IPS-18c (cell line): ENCODE measurements at regions not wholly inside any gene's neighbourhood (a gene's known extent, or its start where the extent isn't known, plus 50 kb on each side); places are given as distances from the start of the nearest gene placed in this dataset.

Source experiments
- H3K4me3 ChIP-seq: 2 replicates; pipeline ENCODE4 v1.7.0; 2013; ENCODE audit warnings: low read depth, mild to moderate bottlenecking, low read length, moderate library complexity; ENCODE audit not compliant: insufficient read depth
- H3K9me3 ChIP-seq: one replicate; pipeline ENCODE4 v1.6.1; 2013; ENCODE audit warnings: mild to moderate bottlenecking, low read length, moderate library complexity; ENCODE audit not compliant: control insufficient read depth, insufficient read depth

DNA sequence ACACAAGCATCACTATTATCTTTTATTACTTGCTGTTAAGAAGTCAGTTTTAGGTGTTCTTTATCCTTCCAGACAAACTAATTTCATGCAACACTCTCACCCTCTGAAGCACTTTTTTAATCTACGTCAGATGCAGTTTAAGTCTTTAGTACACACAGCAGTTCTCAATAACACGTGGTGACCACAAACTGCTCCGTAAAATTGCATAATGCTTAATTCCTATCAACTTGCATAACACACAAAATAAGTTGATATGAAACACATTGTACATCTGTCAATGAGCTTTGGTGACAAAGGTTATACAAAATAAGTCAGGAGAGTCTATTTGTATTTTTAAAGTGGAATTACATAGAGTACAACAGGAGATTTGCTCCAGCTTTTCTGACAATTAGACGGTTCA, 140.9 kb upstream of the ETS2 start:
- H3K4me3 ChIP-seq, result no peak overlapping the region
- H3K9me3 ChIP-seq, result no peaks in the 10 kb centered on the region

DNA sequence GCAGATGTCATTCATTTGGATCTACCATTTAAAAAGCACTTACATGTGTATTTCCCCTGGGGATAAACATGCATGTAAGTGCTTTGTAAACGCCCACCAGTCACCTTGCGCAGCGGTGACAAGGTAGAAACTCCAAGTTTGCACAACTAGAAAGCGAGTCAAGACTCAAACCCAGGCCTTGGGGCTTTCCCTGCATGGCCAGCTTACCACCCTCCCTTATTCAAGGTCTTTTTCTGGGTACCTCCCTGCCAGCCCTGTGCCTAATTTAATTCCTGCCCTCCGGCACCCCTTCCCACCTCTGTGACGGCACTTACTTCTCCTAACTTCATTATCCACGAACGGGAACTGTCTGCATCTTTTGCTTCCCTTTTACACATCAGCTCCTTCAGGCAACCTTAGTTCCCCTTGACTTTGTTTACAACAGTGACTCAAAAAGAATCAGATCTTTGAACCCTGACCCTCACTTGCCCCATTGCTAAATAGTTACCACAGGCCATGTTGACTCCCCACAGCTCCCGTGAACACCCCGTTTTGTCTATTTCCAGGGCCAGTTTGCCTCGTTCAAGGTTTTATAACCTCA, 138.3 kb upstream of the ETS2 start:
- Histone ChIP-seq H3K4me3 (no peak overlapping the region), H3K9me3 (no peaks in the 10 kb centered on the region)

DNA sequence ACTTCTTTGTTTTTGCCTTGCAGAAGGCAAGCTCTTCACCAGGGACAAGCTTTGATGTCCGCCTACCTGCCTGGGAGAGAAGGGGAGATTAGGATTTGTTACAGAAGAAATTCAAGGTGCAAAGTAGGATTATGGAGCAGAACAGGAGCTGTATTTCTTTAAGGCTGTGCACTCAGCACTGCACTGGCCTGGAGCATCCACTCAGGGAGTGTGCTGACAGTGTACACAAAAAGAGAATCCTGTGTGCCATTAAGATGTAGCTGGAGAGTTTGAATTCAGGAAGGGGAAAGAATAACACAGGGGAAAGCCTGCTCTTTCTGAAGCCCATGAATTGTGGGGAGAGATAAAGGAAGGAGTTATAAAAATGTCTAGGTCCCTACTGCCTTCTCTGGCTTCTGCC, 137.7 kb upstream of the ETS2 start:
- Histone ChIP-seq H3K9me3 (no peaks in the 10 kb centered on the region), H3K4me3 (no peak overlapping the region)

DNA sequence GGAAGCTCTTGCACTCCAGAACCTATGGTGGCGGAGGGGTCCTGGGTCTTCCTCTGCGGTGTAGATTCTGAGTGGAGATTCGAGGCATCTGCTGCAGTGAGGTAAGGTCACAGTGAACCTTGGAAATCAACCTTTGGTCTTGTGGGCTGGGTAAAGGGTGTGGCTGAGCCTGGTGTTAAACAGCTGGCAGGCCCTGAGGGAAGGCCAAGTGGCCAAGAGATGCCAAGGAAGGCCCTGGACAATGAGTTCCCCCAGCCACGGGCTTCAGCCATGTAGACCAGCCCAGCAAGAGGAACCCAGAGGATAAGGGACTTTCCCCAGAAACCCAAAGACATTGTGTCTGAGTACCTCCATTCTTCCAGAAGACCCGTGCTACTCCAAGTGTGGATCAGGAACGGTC, 137.2 kb upstream of the ETS2 start:
- H3K9me3 ChIP-seq, result no peaks in the 10 kb centered on the region
- H3K4me3 ChIP-seq, result no peak overlapping the region

DNA sequence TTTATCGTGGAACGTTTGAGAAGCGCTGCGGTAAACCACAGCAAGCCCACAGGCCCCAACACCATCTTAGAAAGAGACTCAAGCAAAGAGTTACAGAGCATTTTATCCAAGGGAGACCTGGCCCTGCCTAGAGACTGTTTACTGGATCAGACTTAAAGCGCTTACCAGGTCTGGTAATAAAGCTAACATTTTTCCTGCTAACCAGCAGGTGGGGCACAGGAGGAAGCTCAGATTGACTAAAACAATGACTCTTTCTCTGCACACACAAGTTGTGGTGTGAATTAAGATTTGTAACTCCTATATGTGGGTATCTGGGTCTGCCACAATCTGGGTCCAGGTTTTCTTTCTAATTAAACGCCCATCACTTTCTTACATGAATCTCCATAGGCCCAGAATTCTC, 136.5 kb upstream of the ETS2 start:
- H3K9me3 ChIP-seq, result no peaks in the 10 kb centered on the region

DNA sequence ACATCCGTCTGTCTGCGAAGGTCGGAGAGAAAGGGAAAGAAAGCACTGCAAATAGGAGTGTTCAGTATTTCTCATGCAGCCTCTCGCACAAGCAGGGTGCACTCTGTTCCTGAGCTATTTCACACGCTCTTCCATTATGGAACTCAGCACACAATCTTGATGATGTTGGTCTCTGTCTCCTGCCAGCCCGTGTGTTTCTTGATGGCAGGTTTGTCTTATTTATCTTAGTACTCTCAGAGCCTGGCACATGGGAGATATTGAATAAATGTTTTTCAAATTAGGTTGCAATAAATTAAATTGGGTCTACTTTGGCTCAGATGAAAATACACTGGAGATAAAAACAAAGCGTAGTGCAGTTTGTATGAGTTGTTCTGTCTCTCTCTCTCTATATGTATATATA, 134.9 kb upstream of the ETS2 start:
- H3K4me3 ChIP-seq, result no peak overlapping the region
- H3K9me3 ChIP-seq, result no peaks in the 10 kb centered on the region

More for the DNA sequence above, 136.5 kb upstream of the ETS2 start:
- no peak overlapping the region for H3K4me3 ChIP-seq

DNA sequence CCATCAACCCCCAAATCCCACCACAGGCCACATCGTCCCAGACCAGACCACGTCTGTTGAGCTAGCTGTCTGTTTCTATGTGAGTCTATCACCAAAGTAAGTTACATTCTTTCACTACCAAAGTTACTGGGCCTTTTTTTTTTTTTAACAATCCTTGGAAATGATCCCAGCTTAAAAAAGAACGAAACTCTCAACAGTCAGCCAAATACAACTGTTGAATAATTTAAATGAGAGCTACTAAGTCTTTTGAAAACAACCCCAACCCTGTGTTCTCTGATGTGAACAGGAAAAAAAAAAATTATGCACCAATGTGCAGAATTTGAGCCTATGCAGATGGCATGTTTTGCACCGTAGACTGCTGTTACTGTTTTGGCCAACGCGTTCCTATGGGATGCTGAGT, 134.0 kb upstream of the ETS2 start:
- Histone ChIP-seq H3K4me3 (no peak overlapping the region), H3K9me3 (no peaks in the 10 kb centered on the region)

DNA sequence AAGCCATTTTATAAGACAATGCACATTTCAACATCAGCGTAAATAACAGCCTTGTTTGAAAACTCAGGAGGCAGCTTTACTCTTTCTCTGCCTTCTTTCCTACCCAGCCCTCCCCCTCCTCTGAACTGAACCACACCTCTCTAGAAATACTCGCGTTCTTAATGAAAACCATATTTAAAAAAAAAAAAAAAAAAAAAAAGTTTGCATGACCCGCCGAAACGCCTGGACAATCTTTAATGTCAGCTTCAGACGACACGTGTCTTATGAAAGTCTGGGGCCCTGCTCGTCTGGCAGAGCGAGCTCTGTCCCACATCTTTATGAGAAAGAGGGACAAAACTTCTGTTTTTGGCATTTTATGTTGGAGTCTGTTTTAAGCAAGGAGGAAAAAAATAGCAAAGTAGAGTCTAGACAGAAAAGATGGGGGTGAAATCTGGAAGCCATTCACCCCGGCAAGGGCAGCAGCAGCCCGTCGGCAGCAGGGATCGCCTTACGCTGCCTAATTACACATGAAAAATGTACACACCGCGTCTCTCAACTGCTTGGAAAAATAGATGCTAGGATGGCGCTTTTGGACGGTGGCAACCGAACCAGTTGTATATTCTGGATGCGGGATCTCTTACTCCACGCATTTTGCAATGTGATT, 130.4 kb upstream of the ETS2 start:
- no peak overlapping the region for H3K4me3 ChIP-seq
- H3K9me3 ChIP-seq, result no peaks in the 10 kb centered on the region

DNA sequence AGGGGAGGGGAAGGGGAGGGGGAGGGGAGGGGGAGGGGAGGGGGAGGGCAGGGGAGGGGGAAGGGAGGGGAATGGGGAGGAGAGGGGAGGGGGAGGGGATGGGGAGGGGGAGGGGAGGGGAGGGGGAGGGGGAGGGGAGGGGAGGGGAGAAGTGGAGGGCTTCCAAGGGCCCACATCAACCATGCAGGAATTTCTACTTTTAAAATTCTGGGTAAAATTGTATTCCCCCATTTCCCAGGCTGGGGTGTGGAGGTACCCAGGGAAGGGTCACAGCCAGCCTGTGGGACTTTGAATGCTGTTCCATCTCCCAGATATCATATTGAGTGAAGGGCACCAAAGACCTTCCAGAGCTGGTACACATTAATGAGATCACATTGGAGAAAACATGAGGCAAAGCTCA, 126.9 kb upstream of the ETS2 start:
- H3K9me3 ChIP-seq, result no peaks in the 10 kb centered on the region
- H3K4me3 ChIP-seq, result no peak overlapping the region

DNA sequence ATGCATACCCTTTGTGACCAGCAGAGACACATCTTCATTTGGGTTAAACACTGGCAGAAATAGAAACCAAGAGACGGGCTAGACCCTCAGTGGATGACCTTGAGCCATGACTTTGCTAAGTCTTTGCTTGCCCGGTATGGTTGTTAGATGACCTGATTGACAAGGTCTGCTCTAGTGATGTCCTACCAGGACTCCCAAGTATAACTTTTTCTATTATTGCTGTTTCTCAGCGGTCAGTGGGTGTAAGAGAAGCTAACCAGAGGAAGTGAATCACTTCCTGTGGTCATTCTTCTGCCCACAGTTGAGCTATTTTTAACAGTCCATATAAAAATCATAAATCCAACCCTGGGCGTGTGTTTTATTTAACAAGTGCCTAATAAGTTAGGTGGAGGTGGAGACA, 126.2 kb upstream of the ETS2 start:
- peaks cover under 1% of the 10 kb centered on the region for H3K9me3 ChIP-seq
- no peak overlapping the region for H3K4me3 ChIP-seq

DNA sequence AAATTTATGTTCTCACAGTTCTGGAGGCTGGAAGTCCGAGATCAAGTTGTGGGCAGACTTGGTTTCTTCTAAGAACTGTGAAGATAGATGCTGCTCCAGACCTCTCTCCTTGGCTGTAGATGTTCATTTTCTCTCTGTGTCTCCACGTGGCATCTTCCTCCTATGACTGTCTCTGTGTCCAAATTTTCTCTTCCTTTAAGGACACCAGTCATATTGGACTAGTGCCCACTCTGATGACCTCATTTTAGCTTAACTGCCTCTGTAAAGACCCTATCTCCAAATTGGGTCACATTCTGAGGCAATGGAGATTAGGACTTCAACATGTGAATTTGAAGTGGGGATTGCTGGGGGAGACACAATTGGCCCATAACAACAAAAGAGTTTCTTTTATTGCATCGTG, 125.3 kb upstream of the ETS2 start:
- H3K9me3 ChIP-seq, result peaks cover 3% of the 10 kb centered on the region
- no peak overlapping the region for H3K4me3 ChIP-seq

DNA sequence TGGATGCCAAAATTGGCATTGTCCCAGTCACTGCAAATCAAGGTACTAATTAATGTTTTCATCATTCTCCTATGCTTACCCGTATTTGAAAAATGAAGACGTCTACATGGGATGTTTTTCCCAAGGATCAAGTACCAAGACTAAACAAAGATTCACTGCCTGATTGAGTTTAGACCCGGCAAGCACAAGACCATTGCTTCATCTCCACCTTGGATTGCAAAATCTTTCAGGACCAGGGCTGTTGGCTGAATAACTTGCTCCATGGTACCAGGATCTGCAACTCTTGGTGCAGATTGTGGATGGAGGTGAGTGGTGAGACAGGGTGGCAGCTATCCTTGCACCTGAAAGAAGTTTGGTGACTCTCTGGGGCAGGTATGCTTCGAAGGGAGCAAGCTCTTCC, 122.5 kb upstream of the ETS2 start:
- Histone ChIP-seq H3K4me3 (no peak overlapping the region), H3K9me3 (peaks cover 3% of the 10 kb centered on the region)

DNA sequence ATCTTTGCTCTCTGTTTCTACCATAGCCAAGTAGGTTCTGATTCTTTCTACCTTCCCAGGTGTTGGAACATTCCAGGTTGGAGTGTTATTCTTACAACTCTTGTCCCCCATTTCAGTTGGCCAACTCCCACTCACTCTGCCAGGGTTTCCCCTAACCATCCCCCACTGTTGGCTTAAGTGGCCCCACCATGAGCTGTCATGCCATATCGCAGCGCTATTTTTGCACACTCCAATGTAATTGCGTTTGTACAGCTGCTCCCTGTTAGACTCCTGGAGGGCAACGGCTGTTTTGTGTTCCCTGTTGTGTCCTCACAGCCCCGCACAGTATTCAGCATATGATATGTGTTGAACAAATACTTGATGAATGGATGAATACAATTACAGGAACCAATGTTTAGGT, 117.7 kb upstream of the ETS2 start:
- H3K9me3 ChIP-seq, result peaks cover 3% of the 10 kb centered on the region
- no peak overlapping the region for H3K4me3 ChIP-seq

DNA sequence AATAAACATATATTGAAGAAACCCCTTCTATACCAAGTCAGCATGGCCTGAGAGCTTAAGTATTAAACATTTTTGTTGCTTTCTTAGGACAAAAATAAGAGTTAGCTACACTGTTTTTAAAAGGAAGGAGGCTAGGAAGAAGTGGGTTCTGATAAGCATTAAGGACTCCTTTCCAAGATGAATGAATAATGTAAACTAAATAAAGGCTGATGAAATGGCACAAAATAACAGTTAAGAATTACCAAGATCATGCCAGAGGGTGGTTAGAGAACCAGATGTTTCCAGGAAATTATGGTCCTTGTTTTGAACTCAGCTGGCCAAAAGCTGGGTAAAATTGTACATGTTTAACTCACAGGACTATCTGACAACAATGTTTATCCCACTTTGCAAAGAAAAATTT, 114.1 kb upstream of the ETS2 start:
- H3K4me3 ChIP-seq, result no peak overlapping the region
- no peaks in the 10 kb centered on the region for H3K9me3 ChIP-seq

DNA sequence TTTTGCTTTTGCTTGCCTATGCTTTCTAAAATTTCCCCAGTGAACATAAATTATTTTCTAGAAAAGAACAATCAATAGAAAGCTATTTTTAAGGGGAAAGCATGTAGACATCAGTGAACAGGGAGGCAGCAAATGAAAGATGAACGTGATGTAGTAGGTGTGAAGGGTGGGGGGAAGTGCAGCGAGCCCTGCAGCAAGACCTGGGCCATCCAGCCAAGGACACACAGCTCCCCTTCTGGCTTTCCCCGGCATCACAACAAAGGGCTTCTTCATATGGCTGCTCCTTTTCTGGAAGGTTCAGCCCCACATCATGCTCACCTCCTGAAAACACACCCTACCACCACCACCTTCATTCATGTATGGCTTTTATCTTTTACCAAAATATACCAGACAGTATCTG, 109.2 kb upstream of the ETS2 start:
- no peaks in the 10 kb centered on the region for H3K9me3 ChIP-seq
- no peak overlapping the region for H3K4me3 ChIP-seq

DNA sequence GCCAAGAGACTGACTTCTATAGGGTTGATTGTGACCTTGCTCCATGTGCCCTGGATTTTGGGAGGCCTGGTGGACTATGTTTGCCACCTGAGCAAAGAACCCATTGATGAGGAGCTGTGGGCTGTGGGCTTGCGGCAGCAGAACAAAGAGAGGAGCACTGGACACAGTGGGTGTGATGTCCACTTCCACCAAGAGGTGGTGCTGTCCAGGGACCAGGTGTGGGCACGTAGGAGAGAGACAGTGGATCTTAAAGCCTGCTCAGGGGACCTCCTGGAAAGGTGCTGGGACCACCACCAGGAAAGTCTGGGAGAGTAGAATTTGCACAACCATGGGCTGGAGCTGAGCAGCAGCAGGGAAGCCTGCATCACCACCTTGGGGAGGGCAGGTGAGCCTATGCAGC, 106.7 kb upstream of the ETS2 start:
- Histone ChIP-seq H3K4me3 (no peak overlapping the region), H3K9me3 (no peaks in the 10 kb centered on the region)

DNA sequence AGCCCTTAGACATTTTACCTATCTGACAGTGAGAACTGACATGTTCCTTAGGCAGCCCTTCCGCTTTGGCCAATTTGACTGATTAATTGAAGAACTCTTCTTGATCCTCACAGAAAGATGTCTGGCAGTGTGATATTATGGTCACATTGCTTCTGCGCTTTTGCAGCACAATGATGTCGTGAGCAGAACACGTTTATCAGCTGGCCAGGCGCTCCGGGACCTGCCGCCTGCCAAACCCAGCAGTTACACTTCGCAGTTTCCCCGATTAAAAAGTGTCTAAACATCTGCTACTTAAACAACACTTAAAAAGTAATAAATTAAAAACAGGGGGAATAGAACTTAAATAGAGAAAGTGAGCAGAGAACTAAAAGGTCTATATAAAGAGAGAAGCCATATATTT, 103.5 kb upstream of the ETS2 start:
- Histone ChIP-seq H3K4me3 (no peak overlapping the region), H3K9me3 (no peaks in the 10 kb centered on the region)

DNA sequence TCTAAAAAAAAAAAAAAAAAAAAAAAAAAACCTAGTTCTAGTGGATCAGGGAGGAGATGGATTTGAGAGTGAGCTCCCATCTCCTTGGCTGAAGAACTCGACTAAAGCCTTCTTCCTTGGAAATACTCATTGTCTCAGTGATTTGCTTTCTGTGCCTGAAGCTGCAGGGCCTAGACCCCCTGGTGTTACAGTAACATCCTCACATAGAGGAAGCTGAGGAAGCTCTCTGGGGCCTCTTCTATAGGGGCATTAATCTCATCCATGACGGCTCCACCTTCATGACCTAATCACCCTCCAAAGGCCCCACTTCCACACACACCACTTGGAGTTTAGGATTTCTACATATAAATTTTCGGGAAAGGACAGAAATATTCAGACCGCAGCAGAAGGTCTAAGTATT, 95.9 kb upstream of the ETS2 start:
- Histone ChIP-seq H3K4me3 (no peak overlapping the region), H3K9me3 (no peaks in the 10 kb centered on the region)

DNA sequence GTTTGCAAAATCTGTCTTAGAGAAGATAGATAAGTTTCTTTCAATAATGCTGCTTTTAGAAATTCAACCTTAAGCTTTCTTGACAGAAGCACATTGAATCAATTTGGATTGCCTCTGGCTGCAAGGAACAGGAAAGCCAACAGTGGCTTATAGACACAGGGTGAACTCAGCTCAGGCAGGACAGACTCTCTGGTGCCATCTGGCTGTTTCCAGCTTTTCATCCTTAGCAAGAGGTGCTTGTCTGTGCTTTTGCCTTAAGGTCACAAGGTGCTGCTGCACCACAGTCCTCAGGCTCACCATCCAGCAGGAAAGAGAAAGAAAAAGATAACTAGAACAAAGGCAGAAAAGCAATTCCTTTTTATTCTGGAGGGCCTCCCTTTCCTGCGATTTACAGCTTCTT, 93.7 kb upstream of the ETS2 start:
- no peak overlapping the region for H3K4me3 ChIP-seq
- no peaks in the 10 kb centered on the region for H3K9me3 ChIP-seq
